Omental fat pad (tissue), 3 donors: ENCODE measurements at regions not wholly inside any gene's neighbourhood (a gene's known extent, or its start where the extent isn't known, plus 50 kb on each side); places are given as distances from the start of the nearest gene placed in this dataset.

Experiments used
- ATAC-seq: fragments of 150-250 bp; one replicate; pipeline ENCODE4 v1.9.1; 2016; ENCODE audit warnings: mild to moderate bottlenecking, moderate library complexity; ENCODE audit not compliant: low FRiP score
- DNase-seq: peaks from one replicate; pipeline ENCODE4 v3.0.0-alpha.2; 2019; ENCODE audit warnings: low spot score
- TF ChIP-seq, protein P1 (sequence below), 3 donors: fragments of 450-650 bp; IDR thresholded peaks; one replicate each; pipeline ENCODE4 v1.5.1; 2016 to 2017; ENCODE audit warnings: antibody characterized with exemption in 3 of 3, mild to moderate bottlenecking in 3 of 3, moderate library complexity in 2 of 3

DNA sequence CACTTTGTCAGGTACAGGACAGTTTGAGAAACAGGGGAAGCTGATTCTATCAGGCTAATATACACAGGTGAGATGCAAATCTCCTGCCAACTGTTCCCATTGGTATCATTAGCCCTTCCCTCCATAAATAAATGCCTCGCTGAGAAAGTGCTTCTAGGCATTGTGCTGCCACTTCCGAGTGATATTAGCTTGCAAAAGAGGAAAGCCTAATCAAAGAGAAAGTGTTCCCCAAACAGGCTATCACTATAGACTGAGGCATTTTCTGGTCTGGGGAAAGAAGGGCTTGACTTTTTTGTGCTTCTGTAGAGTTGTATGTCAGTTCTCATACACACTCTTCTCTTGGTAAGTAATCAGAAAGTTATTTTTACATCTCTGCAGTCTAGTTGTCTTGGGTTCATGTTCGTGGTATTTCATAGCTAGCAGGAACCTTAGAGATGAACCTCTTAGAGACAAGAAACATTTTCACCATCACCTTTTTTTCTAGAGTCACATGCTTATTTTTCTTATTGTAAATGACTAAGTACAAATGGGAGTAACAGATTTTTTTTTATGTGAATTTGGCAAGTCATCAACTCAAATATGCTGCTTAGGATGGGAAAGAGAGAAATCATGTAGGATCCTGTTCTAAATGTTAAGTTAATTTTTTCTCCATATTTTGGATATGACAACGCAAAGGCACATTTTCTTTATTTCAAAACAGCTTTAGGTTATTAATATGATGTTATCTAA lies 1009.8 kb downstream of the ADGRL3 start:
- DNase-seq, result no peak

DNA sequence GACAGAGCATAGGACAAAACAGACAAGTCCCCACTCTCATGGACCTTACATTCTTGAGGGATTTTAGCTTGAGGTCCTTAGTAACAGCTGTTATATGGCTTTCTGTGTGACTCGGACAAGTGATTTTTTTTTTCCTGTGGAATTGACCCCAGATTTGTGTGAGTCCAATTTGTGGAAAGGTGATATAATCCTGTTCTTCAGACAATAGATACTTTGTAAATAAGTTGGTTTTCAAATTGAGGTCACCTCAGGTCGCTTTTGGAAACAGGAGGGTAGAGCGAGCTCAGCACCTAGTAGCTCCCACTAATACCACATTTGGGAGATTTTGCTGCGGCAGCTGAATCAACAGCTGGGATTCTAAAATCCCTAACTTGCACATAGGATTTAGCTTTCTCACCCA lies 1008.8 kb downstream of the ADGRL3 start:
- TF ChIP-seq, protein P1, sequence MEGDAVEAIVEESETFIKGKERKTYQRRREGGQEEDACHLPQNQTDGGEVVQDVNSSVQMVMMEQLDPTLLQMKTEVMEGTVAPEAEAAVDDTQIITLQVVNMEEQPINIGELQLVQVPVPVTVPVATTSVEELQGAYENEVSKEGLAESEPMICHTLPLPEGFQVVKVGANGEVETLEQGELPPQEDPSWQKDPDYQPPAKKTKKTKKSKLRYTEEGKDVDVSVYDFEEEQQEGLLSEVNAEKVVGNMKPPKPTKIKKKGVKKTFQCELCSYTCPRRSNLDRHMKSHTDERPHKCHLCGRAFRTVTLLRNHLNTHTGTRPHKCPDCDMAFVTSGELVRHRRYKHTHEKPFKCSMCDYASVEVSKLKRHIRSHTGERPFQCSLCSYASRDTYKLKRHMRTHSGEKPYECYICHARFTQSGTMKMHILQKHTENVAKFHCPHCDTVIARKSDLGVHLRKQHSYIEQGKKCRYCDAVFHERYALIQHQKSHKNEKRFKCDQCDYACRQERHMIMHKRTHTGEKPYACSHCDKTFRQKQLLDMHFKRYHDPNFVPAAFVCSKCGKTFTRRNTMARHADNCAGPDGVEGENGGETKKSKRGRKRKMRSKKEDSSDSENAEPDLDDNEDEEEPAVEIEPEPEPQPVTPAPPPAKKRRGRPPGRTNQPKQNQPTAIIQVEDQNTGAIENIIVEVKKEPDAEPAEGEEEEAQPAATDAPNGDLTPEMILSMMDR (IDR thresholded peaks at IDR 0.05), result no peak
- ATAC-seq (no peak), DNase-seq (no peak)

More for the DNA sequence above, 1009.8 kb downstream of the ADGRL3 start:
- TF ChIP-seq, protein P1 (IDR thresholded peaks at IDR 0.05), result no peak
- ATAC-seq, result no peak

DNA sequence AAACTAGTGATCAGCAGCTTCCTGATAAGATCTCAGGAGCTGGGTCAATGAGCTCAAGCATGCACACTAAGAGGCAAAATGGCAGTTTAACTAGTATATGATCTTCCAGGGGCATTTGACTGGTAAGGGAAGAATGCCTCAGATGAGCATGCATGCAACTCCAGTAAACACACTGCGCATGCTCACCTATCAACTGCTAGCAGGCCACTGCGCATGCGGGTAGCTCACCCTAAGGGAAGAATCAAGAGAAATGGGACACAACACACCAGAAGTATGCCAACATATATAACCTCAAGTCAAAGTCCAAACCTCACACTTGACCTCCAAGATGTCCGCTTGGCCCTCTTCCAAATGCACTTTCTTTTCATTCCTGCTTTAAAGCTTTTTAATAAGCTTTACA lies 1004.0 kb downstream of the ADGRL3 start:
- TF ChIP-seq, protein P1 (IDR thresholded peaks at IDR 0.05), result no peak
- DNase-seq (no peak), ATAC-seq (no peak)

DNA sequence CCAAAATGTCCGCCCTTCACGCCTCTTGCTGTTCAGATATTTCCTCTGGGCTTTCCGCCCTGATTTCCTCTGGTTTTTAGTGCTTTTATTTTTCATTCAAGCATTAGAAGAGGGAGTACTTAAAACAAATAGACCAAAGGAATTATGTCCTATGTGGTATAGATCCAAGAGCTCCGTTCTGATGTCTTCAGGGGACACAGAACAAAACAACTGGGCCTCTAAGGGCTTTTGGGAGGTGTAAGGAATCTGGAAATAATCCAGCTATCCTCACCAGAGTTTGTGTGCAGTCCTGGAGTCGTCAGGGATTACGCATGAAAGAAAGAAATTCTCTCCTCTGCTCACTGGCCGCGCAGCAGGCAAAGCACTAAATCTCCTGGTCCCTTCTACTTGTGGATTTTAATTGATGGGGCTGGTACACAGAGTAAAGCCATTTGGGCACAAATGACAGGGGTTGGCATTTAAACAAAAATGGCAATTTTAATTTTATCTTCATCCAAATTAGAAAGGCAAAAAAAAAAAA lies 999.2 kb downstream of the ADGRL3 start:
- DNase-seq, result no peak
- TF ChIP-seq, protein P1 (IDR thresholded peaks at IDR 0.05), result no peak
- no peak for ATAC-seq

DNA sequence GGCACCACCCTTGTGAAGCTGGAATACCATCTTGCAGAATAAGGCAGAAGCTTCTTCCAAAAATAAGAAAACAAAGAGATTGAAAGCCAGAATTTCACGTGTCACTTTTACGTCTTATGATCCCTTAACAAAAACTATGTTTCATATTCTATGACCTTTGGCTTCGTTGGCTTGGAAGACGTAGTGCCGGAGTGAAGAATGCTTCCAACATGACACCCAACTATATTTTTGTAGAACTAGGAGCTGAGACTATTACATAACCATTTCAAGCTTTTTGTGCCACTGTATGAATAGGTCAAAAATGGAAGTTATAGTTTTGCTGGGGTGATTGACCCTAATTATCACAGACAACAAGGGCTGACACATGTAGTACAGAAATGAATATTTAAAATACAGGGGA lies 996.2 kb downstream of the ADGRL3 start:
- DNase-seq (no peak), ATAC-seq (no peak)
- TF ChIP-seq, protein P1 (IDR thresholded peaks at IDR 0.05), result no peak

DNA sequence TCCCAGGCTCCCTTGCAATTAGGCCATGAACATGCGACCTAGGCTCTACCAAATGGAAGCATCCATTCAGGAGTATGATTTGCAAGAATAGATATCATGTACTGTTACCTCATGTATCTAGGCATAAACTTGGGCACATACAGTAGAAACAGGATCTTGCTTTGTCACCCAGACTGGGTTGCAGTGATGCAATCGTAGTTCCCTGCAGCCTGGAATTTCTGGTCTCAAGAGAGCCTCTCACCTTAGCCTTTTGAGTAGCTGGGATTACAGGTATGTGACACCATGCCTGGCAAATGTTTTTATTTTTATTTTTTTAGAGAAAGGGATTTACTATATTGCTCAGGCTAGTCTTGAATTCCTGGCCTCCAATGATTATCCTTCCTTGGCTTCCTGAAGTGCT lies 994.2 kb downstream of the ADGRL3 start:
- TF ChIP-seq, protein P1 (IDR thresholded peaks at IDR 0.05), result no peak
- no peak for DNase-seq
- ATAC-seq, result no peak

DNA sequence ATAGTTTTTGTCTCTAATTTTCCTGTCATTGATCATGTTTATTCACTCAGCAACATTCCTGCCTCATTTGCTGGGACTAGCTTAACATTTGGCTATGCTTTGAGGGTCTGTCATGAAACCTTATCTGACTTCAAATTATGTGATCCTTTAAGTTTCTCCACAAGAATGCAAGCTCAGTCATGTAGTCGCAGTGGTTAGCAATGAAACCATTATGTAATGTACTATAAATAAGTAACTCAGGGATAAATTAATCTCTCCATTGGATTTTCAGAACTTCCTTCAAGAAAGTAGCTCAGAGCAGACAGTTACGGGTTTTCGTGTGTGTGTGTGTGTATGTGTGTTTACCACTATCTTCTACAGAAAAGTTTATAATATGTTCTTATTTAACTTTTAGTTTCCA lies 993.6 kb downstream of the ADGRL3 start:
- TF ChIP-seq, protein P1 (IDR thresholded peaks at IDR 0.05), result no peak
- ATAC-seq (no peak), DNase-seq (no peak)
